ENCODE measurements at regions not wholly inside any gene's neighbourhood (a gene's known extent, or its start where the extent isn't known, plus 50 kb on each side); places are given as distances from the start of the nearest gene placed in this dataset.

DNA sequence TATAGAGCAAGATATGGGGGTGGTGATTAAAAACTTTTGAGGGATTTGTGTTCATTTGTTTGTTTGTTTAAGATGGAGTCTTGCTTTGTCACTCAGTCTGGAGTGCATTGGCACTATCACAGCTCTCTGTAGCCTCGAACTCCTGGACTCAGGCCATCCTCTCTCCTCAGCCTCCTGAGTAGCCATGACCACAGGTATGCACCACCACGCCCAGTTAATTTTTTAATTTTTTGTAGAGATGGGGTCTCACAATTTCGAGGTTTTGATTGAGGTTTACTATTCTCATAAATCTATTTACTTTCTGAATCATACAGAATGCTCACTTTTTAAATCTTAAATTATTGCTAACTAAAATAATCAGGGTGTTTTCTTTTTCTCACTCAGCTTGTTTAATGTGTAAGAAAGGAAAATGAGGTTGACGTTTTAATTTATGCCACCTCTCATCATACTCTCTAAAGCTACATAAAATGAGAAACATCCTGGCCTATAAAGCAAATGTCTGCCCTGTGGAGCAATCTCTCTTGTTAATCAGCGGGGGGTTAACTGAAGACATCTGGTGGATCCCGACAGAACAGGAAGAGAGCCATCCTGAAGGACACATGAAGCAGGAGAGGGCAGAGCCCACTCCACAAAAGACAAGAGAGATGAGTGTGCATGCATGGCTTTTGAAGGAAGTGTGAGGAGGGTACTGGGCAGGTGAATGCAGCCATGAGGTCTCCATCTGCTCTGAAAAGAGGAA lies 589.1 kb upstream of the SLC8A1 start:
- 75 to 87% (median 82%) methylated on average over 6 of the region's 6 CpGs for WGBS, 5 donors

DNA sequence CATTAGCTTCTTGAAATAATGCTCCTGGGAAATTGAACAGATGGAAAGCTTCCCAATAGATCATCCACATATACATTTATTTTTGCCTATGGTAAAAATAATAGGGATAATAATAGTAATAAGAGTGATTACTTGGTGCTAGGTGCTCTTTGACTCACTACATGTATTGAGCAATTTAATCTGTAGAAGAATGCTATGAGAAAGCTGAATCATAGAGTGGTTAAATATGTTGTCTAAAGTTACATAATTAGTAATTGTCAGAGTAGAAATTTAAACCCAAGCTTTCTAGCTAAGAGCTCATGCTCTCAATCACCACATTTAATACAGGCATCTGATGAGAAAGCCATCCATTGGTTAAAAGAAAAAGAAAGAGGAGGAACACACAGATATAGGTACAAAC lies 590.5 kb upstream of the SLC8A1 start:
- DNase-seq, result no peak
- intact Hi-C loops (cut with DNase I; ENCODE audit: low total_unique reads), result no loop called here
- H3K36me3 ChIP-seq, result no peaks in the 10 kb centered on the region

More for the DNA sequence above, 589.1 kb upstream of the SLC8A1 start:
- H3K9me3 ChIP-seq, result no peaks in the 10 kb centered on the region
- H3K4me1 ChIP-seq, result no peaks in the 10 kb centered on the region
- DNase-seq, result no peak
- H3K36me3 ChIP-seq, result no peaks in the 10 kb centered on the region
- H3K27ac ChIP-seq, result no peak overlapping the region
- TF ChIP-seq, protein P1, sequence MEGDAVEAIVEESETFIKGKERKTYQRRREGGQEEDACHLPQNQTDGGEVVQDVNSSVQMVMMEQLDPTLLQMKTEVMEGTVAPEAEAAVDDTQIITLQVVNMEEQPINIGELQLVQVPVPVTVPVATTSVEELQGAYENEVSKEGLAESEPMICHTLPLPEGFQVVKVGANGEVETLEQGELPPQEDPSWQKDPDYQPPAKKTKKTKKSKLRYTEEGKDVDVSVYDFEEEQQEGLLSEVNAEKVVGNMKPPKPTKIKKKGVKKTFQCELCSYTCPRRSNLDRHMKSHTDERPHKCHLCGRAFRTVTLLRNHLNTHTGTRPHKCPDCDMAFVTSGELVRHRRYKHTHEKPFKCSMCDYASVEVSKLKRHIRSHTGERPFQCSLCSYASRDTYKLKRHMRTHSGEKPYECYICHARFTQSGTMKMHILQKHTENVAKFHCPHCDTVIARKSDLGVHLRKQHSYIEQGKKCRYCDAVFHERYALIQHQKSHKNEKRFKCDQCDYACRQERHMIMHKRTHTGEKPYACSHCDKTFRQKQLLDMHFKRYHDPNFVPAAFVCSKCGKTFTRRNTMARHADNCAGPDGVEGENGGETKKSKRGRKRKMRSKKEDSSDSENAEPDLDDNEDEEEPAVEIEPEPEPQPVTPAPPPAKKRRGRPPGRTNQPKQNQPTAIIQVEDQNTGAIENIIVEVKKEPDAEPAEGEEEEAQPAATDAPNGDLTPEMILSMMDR (IDR thresholded peaks at IDR 0.05), result no peak
- TF ChIP-seq POLR2A (IDR thresholded peaks at IDR 0.05), result no peak
- TF ChIP-seq EP300 (IDR thresholded peaks at IDR 0.05), result no peak
- no peak for TF ChIP-seq POLR2AphosphoS5 (IDR thresholded peaks at IDR 0.05)
- intact Hi-C loops (cut with DNase I; ENCODE audit: low total_unique reads), result no loop called here
- H3K4me3 ChIP-seq, result no peak overlapping the region
- no peaks in the 10 kb centered on the region for H3K27me3 ChIP-seq

GRCh38 chr2:41061356-41061755 lies 609.5 kb upstream of the SLC8A1 start:
- Histone ChIP-seq H3K36me3 (no peaks in the 10 kb centered on the region), H3K9me3 (no peaks in the 10 kb centered on the region), H3K4me3 (no peak overlapping the region), H3K27me3 (no peaks in the 10 kb centered on the region), H3K4me1 (peaks cover 0 to 6% (median 0%) of the 10 kb centered on the region in 4 donors), H3K27ac (no peak overlapping the region)
- DNase-seq, result peak in 1 of 2 donors; percentile 4
- intact Hi-C loops (cut with DNase I; ENCODE audit: low total_unique reads), result no loop called here
- TF ChIP-seq POLR2AphosphoS5 (IDR thresholded peaks at IDR 0.05), result no peak
- TF ChIP-seq EP300 (IDR thresholded peaks at IDR 0.05), result no peak
- no peak for TF ChIP-seq POLR2A (IDR thresholded peaks at IDR 0.05)

More for the DNA sequence above, 590.5 kb upstream of the SLC8A1 start:
- Histone ChIP-seq H3K27me3 (no peaks in the 10 kb centered on the region), H3K4me1 (no peaks in the 10 kb centered on the region), H3K27ac (no peak overlapping the region), H3K9me3 (no peaks in the 10 kb centered on the region), H3K4me3 (no peak overlapping the region)
- TF ChIP-seq POLR2A (IDR thresholded peaks at IDR 0.05) (no peak), EP300 (IDR thresholded peaks at IDR 0.05) (no peak), POLR2AphosphoS5 (IDR thresholded peaks at IDR 0.05) (no peak)
- TF ChIP-seq, protein P1 (IDR thresholded peaks at IDR 0.05), result no peak

GRCh38 chr2:41062336-41062735 lies 610.4 kb upstream of the SLC8A1 start:
- Histone ChIP-seq H3K9me3 (no peaks in the 10 kb centered on the region), H3K4me3 (no peak overlapping the region), H3K36me3 (no peaks in the 10 kb centered on the region), H3K27ac (no peak overlapping the region), H3K4me1 (peaks cover 0 to 6% (median 0%) of the 10 kb centered on the region in 4 donors), H3K27me3 (no peaks in the 10 kb centered on the region)
- no peak for DNase-seq
- WGBS, 5 donors, result 94 to 100% (median 98%) methylated on average over 1 of the region's 1 CpG
- intact Hi-C loops (cut with DNase I; ENCODE audit: low total_unique reads), result no loop called here
- no peak for TF ChIP-seq EP300 (IDR thresholded peaks at IDR 0.05)
- TF ChIP-seq, protein P1 (IDR thresholded peaks at IDR 0.05), result no peak
- no peak for TF ChIP-seq POLR2AphosphoS5 (IDR thresholded peaks at IDR 0.05)
- TF ChIP-seq POLR2A (IDR thresholded peaks at IDR 0.05), result no peak

- Histone ChIP-seq H3K27me3 (no peaks in the 10 kb centered on the region), H3K4me1 (peaks cover 0 to 6% (median 0%) of the 10 kb centered on the region in 4 donors), H3K9me3 (no peaks in the 10 kb centered on the region), H3K27ac (no peak overlapping the region), H3K36me3 (no peaks in the 10 kb centered on the region), H3K4me3 (no peak overlapping the region)
- WGBS, 5 donors, result 78 to 91% (median 84%) methylated on average over 2 of the region's 2 CpGs
- DNase-seq, result no peak
- intact Hi-C loops (cut with DNase I; ENCODE audit: low total_unique reads), result no loop called here
- TF ChIP-seq EP300 (IDR thresholded peaks at IDR 0.05) (no peak), POLR2AphosphoS5 (IDR thresholded peaks at IDR 0.05) (no peak), POLR2A (IDR thresholded peaks at IDR 0.05) (no peak)
- TF ChIP-seq, protein P1 (IDR thresholded peaks at IDR 0.05), result no peak
These were observed 614.3 kb upstream of the SLC8A1 start for GRCh38 chr2:41066168-41066567.

Measured in stomach (tissue), 8 donors.